BJ (cell line): ENCODE measurements at regions not wholly inside any gene's neighbourhood (a gene's known extent, or its start where the extent isn't known, plus 50 kb on each side); places are given as distances from the start of the nearest gene placed in this dataset.

Experiments
- CTCF ChIA-PET: fragments of 350-600 bp; formaldehyde crosslinking; extraction: SDS; loops from one replicate; lab custom pipeline; 2021; ENCODE audit warnings: antibody characterized with exemption, inconsistent platforms; lab: Yijun Ruan, JAX
- POLR2A ChIA-PET: fragments of 300-600 bp; sonication (Branson Sonifier 250); formaldehyde crosslinking; extraction: SDS; loops from one replicate; lab custom pipeline; 2021; ENCODE audit warnings: antibody characterized with exemption; lab: Charles Lee
- DNase-seq: peaks from one replicate; pipeline ENCODE4 v3.0.0-alpha.2; 2011; ENCODE audit warnings: low read depth
- H3K27me3 ChIP-seq: 2 replicates; pipeline ENCODE4 v1.6.0; 2011; ENCODE audit warnings: low read length; ENCODE audit not compliant: control insufficient read depth, insufficient read depth
- H3K36me3 ChIP-seq: 2 replicates; pipeline ENCODE4 v1.5.1; 2011; ENCODE audit warnings: low read length; ENCODE audit not compliant: control insufficient read depth, insufficient read depth
- H3K4me3 ChIP-seq: 2 replicates; pipeline ENCODE4 v1.5.1; 2011; ENCODE audit warnings: low read depth, mild to moderate bottlenecking, control low read depth, low read length
- TF ChIP-seq, protein P1 (sequence below): IDR thresholded peaks from 2 replicates; pipeline ENCODE4 v1.5.1; 2011; ENCODE audit warnings: low read depth, mild to moderate bottlenecking, control low read depth, inconsistent platforms, low read length, moderate library complexity; ENCODE audit not compliant: insufficient read depth

GRCh38 chr9:1722404-1722803 lies 292.7 kb upstream of the SMARCA2 start:
- Histone ChIP-seq H3K27me3 (no peaks in the 10 kb centered on the region), H3K4me3 (no peak overlapping the region), H3K36me3 (no peaks in the 10 kb centered on the region)
- DNase-seq: no peak
- TF ChIP-seq, protein P1, sequence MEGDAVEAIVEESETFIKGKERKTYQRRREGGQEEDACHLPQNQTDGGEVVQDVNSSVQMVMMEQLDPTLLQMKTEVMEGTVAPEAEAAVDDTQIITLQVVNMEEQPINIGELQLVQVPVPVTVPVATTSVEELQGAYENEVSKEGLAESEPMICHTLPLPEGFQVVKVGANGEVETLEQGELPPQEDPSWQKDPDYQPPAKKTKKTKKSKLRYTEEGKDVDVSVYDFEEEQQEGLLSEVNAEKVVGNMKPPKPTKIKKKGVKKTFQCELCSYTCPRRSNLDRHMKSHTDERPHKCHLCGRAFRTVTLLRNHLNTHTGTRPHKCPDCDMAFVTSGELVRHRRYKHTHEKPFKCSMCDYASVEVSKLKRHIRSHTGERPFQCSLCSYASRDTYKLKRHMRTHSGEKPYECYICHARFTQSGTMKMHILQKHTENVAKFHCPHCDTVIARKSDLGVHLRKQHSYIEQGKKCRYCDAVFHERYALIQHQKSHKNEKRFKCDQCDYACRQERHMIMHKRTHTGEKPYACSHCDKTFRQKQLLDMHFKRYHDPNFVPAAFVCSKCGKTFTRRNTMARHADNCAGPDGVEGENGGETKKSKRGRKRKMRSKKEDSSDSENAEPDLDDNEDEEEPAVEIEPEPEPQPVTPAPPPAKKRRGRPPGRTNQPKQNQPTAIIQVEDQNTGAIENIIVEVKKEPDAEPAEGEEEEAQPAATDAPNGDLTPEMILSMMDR: no peak
- POLR2A ChIA-PET: no interaction called here
- CTCF ChIA-PET: no interaction called here

DNA sequence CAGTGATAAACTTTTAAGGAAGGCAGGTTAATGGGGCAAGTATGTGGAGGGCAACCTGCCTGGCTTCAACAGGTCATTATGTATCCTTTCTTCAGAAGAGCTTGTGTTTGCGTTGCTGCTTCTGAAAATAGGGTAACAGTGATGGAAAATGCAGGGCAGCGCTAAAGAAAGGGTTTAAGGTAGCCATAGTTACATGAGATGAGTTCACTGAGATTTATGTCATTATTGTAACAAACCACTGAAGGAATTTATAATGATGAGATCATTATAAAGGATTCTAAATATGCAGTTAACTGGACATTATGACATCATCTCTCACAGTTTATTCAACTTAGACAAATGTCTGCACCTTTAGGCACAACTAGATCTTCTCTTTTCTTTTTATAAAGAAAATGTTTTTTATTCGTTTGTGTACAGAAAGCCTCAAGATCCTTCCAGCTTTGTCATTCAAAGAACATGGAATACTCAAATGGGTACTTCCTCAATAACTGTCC lies 291.6 kb upstream of the SMARCA2 start:
- H3K4me3 ChIP-seq: no peak overlapping the region
- ChIA-PET CTCF (interaction anchor here (1.4 kb wide), 1 partner anchor 9 kb away, joined by 3 read pairs; no protein-coding TSS in a partner anchor), POLR2A (no interaction called here)
- H3K36me3 ChIP-seq: no peaks in the 10 kb centered on the region
- TF ChIP-seq, protein P1: no peak
- no peaks in the 10 kb centered on the region for H3K27me3 ChIP-seq
- no peak for DNase-seq

DNA sequence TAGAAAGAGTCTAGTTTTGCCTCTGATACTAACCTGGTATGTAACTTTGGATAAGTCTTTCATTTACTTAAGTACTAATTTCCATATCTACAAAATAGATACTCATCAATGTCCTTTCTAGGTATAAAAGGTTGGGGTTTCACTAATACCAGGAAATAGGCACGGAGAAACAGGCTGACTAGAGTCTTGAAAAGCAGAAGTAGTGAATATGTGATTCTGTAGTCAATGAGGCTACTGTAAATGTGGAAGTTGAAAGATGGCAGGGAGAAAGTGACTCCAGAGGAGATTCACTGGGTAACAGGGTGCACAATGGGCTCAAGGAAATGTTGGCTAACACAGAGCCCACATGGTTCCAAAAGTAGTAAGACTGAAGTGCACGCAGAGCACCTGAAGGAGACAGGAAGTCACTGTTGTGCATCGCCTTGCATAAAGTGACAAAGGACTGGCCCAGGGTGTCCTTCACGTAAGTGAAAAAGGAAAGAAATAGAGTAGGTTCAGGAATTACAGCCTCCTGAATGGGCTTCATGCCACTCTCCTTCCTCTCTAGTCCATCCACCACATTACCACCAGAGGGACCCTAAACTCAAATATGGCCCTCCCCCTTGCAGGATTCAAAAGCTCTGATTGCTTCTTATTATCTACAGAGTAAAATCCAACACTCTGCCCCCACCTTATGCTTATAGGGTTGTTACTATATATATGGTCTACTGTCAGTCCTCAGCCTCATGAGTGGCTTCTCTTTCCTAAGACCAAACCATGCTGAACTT lies 288.0 kb upstream of the SMARCA2 start:
- Histone ChIP-seq H3K4me3 (no peak overlapping the region), H3K27me3 (no peaks in the 10 kb centered on the region), H3K36me3 (no peaks in the 10 kb centered on the region)
- TF ChIP-seq, protein P1: no peak
- DNase-seq: no peak
- CTCF ChIA-PET: interaction anchor here (0.6 kb wide), 1 partner anchor 437 kb away, joined by 3 read pairs; no protein-coding TSS in a partner anchor
- POLR2A ChIA-PET: no interaction called here

- ChIA-PET POLR2A (no interaction called here), CTCF (no interaction called here)
- TF ChIP-seq, protein P1: no peak
- no peak overlapping the region for H3K4me3 ChIP-seq
- no peaks in the 10 kb centered on the region for H3K27me3 ChIP-seq
- DNase-seq: no peak
- no peaks in the 10 kb centered on the region for H3K36me3 ChIP-seq
These were observed 285.5 kb upstream of the SMARCA2 start for GRCh38 chr9:1729631-1730030.

GRCh38 chr9:1732670-1733069 lies 282.5 kb upstream of the SMARCA2 start:
- no peak overlapping the region for H3K4me3 ChIP-seq
- ChIA-PET CTCF (interaction anchor here (1.1 kb wide), 1 partner anchor 9 kb away, joined by 3 read pairs; no protein-coding TSS in a partner anchor), POLR2A (no interaction called here)
- no peaks in the 10 kb centered on the region for H3K27me3 ChIP-seq
- TF ChIP-seq, protein P1: no peak
- no peak for DNase-seq
- no peaks in the 10 kb centered on the region for H3K36me3 ChIP-seq
